CD14-positive monocyte (primary cell): ENCODE measurements at regions not wholly inside any gene's neighbourhood (a gene's known extent, or its start where the extent isn't known, plus 50 kb on each side); places are given as distances from the start of the nearest gene placed in this dataset.
A peak's percentile ranks its signal among the peaks of the same experiment; 100 is the strongest.

ENCODE experiments used
- DNase-seq, 3 donors: peaks; one replicate each; pipeline ENCODE4 v3.0.0-alpha.2; 2011 to 2022
- H2AFZ ChIP-seq: 2 replicates; pipeline ENCODE4 v1.6.0; 2012; ENCODE audit warnings: mild to moderate bottlenecking, low read depth, low read length, inconsistent platforms; ENCODE audit not compliant: insufficient read depth, poor library complexity, severe bottlenecking
- H3K27ac ChIP-seq, 2 donors: 1 replicate in 1 of 2; 2 replicates in 1 of 2; pipeline ENCODE4 v1.5.1; 2012 to 2013; ENCODE audit warnings: low read length in 2 of 2, control low read depth in 1 of 2, inconsistent platforms in 1 of 2, low read depth in 1 of 2, mild to moderate bottlenecking in 1 of 2
- H3K27me3 ChIP-seq, 2 donors: one replicate each; pipeline versions ENCODE4 v1.6.0 to v1.6.1; 2011 to 2013; ENCODE audit warnings: low read length in 2 of 2; ENCODE audit not compliant: control insufficient read depth in 2 of 2, insufficient read depth in 2 of 2
- H3K36me3 ChIP-seq, 2 donors: replicated peaks in 1 of 2; 1 replicate in 1 of 2; 2 replicates in 1 of 2; pipeline versions ENCODE4 v1.5.1 to v1.6.1; 2012 to 2013; ENCODE audit warnings: low read length in 2 of 2, control low read depth in 1 of 2, inconsistent platforms in 1 of 2, mild to moderate bottlenecking in 1 of 2; ENCODE audit not compliant: insufficient read depth in 2 of 2, control insufficient read depth in 1 of 2
- H3K4me1 ChIP-seq, 2 donors: 1 replicate in 1 of 2; 2 replicates in 1 of 2; pipeline versions ENCODE4 v1.5.1 to v1.6.1; 2012 to 2013; ENCODE audit warnings: low read length in 2 of 2, control low read depth in 1 of 2, inconsistent platforms in 1 of 2, mild to moderate bottlenecking in 1 of 2, moderate library complexity in 1 of 2; ENCODE audit not compliant: insufficient read depth in 2 of 2, control insufficient read depth in 1 of 2
- H3K4me2 ChIP-seq: replicated peaks from 2 replicates; pipeline ENCODE3; 2012; ENCODE audit warnings: low read length, moderate library complexity, mild to moderate bottlenecking; ENCODE audit not compliant: poor library complexity, severe bottlenecking; ENCODE audit errors: extremely low read depth
- H3K4me3 ChIP-seq, 3 experiments: fragments of 200-600 bp in 1 of 3; sonication (generic) in 1 of 3; replicated peaks in 1 of 3; 1 replicate in 2 of 3; 2 replicates in 1 of 3; pipeline ENCODE4 v1.5.1; 2011 to 2013; ENCODE audit warnings: low read length in 3 of 3, mild to moderate bottlenecking in 3 of 3, control low read depth in 2 of 3, low read depth in 2 of 3, inconsistent platforms in 1 of 3, moderate library complexity in 1 of 3
- H3K79me2 ChIP-seq: 2 replicates; pipeline ENCODE4 v1.6.0; 2012; ENCODE audit warnings: mild to moderate bottlenecking, control low read depth, inconsistent platforms, low read length, moderate library complexity; ENCODE audit not compliant: insufficient read depth
- H3K9ac ChIP-seq: 2 replicates; pipeline ENCODE4 v1.6.0; 2017; ENCODE audit warnings: low read length, mild to moderate bottlenecking; ENCODE audit not compliant: insufficient read depth, poor library complexity, severe bottlenecking
- H3K9me3 ChIP-seq, 2 donors: replicated peaks in 1 of 2; 1 replicate in 1 of 2; 2 replicates in 1 of 2; pipeline versions ENCODE4 v1.5.1 to v1.6.1; 2012 to 2013; ENCODE audit warnings: low read length in 2 of 2, control low read depth in 1 of 2; ENCODE audit not compliant: control insufficient read depth in 1 of 2, insufficient read depth in 1 of 2
- H4K20me1 ChIP-seq: 2 replicates; pipeline ENCODE4 v1.6.0; 2012; ENCODE audit warnings: mild to moderate bottlenecking, low read length, control low read depth, moderate library complexity; ENCODE audit not compliant: insufficient read depth
- H3K27ac Mint-ChIP-seq, 7 donors: one replicate each; pipeline ENCODE4 v1.8.0; 2020; ENCODE audit warnings: mild to moderate bottlenecking in 7 of 7, mixed read lengths in 7 of 7, moderate library complexity in 6 of 7, inconsistent platforms in 2 of 7
- H3K27me3 Mint-ChIP-seq, 3 donors: one replicate each; pipeline ENCODE4 v1.8.0; 2021 to 2022; ENCODE audit warnings: low read depth in 3 of 3, mild to moderate bottlenecking in 3 of 3, mixed read lengths in 3 of 3, moderate library complexity in 3 of 3, inconsistent platforms in 1 of 3
- H3K36me3 Mint-ChIP-seq, 2 donors: one replicate each; pipeline ENCODE4 v1.8.0; 2020; ENCODE audit warnings: mixed read lengths in 2 of 2, inconsistent platforms in 1 of 2, mild to moderate bottlenecking in 1 of 2
- H3K4me1 Mint-ChIP-seq: one replicate; pipeline ENCODE4 v1.8.0; 2020; ENCODE audit warnings: mild to moderate bottlenecking, mixed read lengths
- H3K4me3 Mint-ChIP-seq, 2 donors: one replicate each; pipeline ENCODE4 v1.8.0; 2020; ENCODE audit warnings: mild to moderate bottlenecking in 2 of 2, mixed read lengths in 2 of 2, moderate library complexity in 1 of 2
- H3K9me3 Mint-ChIP-seq, 7 donors: one replicate each; pipeline ENCODE4 v1.8.0; 2020 to 2022; ENCODE audit warnings: mixed read lengths in 7 of 7, mild to moderate bottlenecking in 6 of 7, moderate library complexity in 6 of 7, inconsistent platforms in 2 of 7
- CTCF ChIP-seq: fragments of 200-600 bp; IDR thresholded peaks from one replicate; pipeline ENCODE4 v1.8.0; 2022; ENCODE audit warnings: antibody characterized with exemption, mild to moderate bottlenecking
- WGBS: methylation state at CpG from one replicate; pipeline ENCODE4 v1.1.5; 2013; ENCODE audit warnings: missing lambda C conversion rate; ENCODE audit not compliant: insufficient coverage; 5-methylcytosine and 5-hydroxymethylcytosine counted together
- intact Hi-C, 2 donors: fragments of 100-400 bp; cut with micrococcal nuclease; formaldehyde crosslinking; loops; one replicate each; pipeline versions ENCODE4 v1.15.0 to v1.15.1; 2023

GRCh38 chr6:144377586-144378210 lies 92.6 kb downstream of the UTRN start:
- peaks cover 18% of the 10 kb centered on the region for H3K4me1 Mint-ChIP-seq
- H3K27me3 ChIP-seq: no peaks in the 10 kb centered on the region
- peaks cover 0 to 15% of the 10 kb centered on the region in 2 donors for H3K36me3 ChIP-seq
- H3K27ac Mint-ChIP-seq: peak overlapping the region in 1 of 7 donors; percentile 11
- H3K4me3 Mint-ChIP-seq: no peak overlapping the region
- no peak overlapping the region for H2AFZ ChIP-seq
- H3K9me3 ChIP-seq: peaks cover 5 to 11% of the 10 kb centered on the region in 2 donors
- H4K20me1 ChIP-seq: peaks cover 82% of the 10 kb centered on the region
- no peak for TF ChIP-seq CTCF
- H3K9me3 Mint-ChIP-seq: peaks cover 5 to 14% (median 12%) of the 10 kb centered on the region in 7 donors
- intact Hi-C loops: no loop called here
- H3K4me1 ChIP-seq: peaks cover 0 to 7% of the 10 kb centered on the region in 2 donors
- peaks cover 12 to 24% of the 10 kb centered on the region in 2 donors for H3K36me3 Mint-ChIP-seq
- WGBS: 17% methylated on average over 1 of the region's 2 CpGs
- H3K27ac ChIP-seq: no peak overlapping the region
- no peak overlapping the region for H3K9ac ChIP-seq
- H3K4me3 ChIP-seq: no peak overlapping the region
- no peak overlapping the region for H3K4me2 ChIP-seq
- peaks cover 0 to 2% (median 0%) of the 10 kb centered on the region in 3 donors for H3K27me3 Mint-ChIP-seq
- H3K79me2 ChIP-seq: peaks cover 93% of the 10 kb centered on the region
- no peak for DNase-seq

GRCh38 chr6:144378437-144378836 lies 93.3 kb downstream of the UTRN start:
- Histone ChIP-seq H3K9ac (no peak overlapping the region), H3K27ac (peak overlapping the region in 1 of 2 donors; percentile 21), H3K4me3 (no peak overlapping the region), H2AFZ (no peak overlapping the region), H3K4me1 (peaks cover 0 to 7% of the 10 kb centered on the region in 2 donors), H3K4me2 (no peak overlapping the region), H4K20me1 (peaks cover 82% of the 10 kb centered on the region), H3K9me3 (peaks cover 5 to 11% of the 10 kb centered on the region in 2 donors), H3K27me3 (no peaks in the 10 kb centered on the region), H3K36me3 (peaks cover 0 to 15% of the 10 kb centered on the region in 2 donors), H3K79me2 (peaks cover 92% of the 10 kb centered on the region)
- no peak for DNase-seq
- intact Hi-C loops: no loop called here
- Mint-ChIP-seq H3K36me3 (peaks cover 9 to 24% of the 10 kb centered on the region in 2 donors), H3K27me3 (peaks cover 0 to 2% (median 0%) of the 10 kb centered on the region in 3 donors), H3K27ac (peak overlapping the region in 4 of 7 donors; percentile 62 to 74 (median 66)), H3K9me3 (peaks cover 5 to 14% (median 12%) of the 10 kb centered on the region in 7 donors), H3K4me1 (peaks cover 18% of the 10 kb centered on the region), H3K4me3 (no peak overlapping the region)
- WGBS: 73% methylated on average over 4 of the region's 4 CpGs
- no peak for TF ChIP-seq CTCF
